Calu3 (cell line): ENCODE measurements at regions not wholly inside any gene's neighbourhood (a gene's known extent, or its start where the extent isn't known, plus 50 kb on each side); places are given as distances from the start of the nearest gene placed in this dataset.

ENCODE experiments used
- BruUV-seq: library from RNA; stranded (reverse); fragments of 400-500 nt; replicated peaks from 2 replicates; lab custom pipeline; 2021; lab: Mats Ljungman, UMichigan
- CTCF ChIA-PET: fragments of 300-600 bp; sonication (Branson Sonifier 250); formaldehyde crosslinking; loops from one replicate; lab custom pipeline; 2022; ENCODE audit warnings: antibody characterized with exemption; lab: Charles Lee
- DNase-seq: peaks from one replicate; pipeline ENCODE4 v3.0.0; 2022
- H3K27ac Mint-ChIP-seq: one replicate; pipeline ENCODE4 v1.8.0; 2022; ENCODE audit warnings: mixed read lengths; ENCODE audit not compliant: unreplicated experiment
- H3K27me3 Mint-ChIP-seq: one replicate; pipeline ENCODE4 v1.8.0; 2022; ENCODE audit warnings: mixed read lengths; ENCODE audit not compliant: unreplicated experiment
- H3K36me3 Mint-ChIP-seq: one replicate; pipeline ENCODE4 v1.8.0; 2022; ENCODE audit warnings: mild to moderate bottlenecking, moderate library complexity, mixed read lengths; ENCODE audit not compliant: insufficient read depth, unreplicated experiment
- H3K4me1 Mint-ChIP-seq: one replicate; pipeline ENCODE4 v1.8.0; 2022; ENCODE audit warnings: mild to moderate bottlenecking, low read depth, mixed read lengths; ENCODE audit not compliant: unreplicated experiment
- H3K4me3 Mint-ChIP-seq: one replicate; pipeline ENCODE4 v1.8.0; 2022; ENCODE audit warnings: mild to moderate bottlenecking, low read depth, moderate library complexity, mixed read lengths; ENCODE audit not compliant: unreplicated experiment
- H3K9me3 Mint-ChIP-seq: one replicate; pipeline ENCODE4 v1.8.0; 2022; ENCODE audit warnings: low read depth, mixed read lengths; ENCODE audit not compliant: unreplicated experiment
- CTCF ChIP-seq: fragments of 200-600 bp; IDR thresholded peaks from one replicate; pipeline ENCODE4 v1.8.0; 2022; ENCODE audit warnings: antibody characterized with exemption; ENCODE audit not compliant: unreplicated experiment
- intact Hi-C: fragments of 100-400 bp; cut with micrococcal nuclease; formaldehyde crosslinking; loops from one replicate; pipeline ENCODE4 v1.10.0; 2022; ENCODE audit not compliant: unreplicated experiment

DNA sequence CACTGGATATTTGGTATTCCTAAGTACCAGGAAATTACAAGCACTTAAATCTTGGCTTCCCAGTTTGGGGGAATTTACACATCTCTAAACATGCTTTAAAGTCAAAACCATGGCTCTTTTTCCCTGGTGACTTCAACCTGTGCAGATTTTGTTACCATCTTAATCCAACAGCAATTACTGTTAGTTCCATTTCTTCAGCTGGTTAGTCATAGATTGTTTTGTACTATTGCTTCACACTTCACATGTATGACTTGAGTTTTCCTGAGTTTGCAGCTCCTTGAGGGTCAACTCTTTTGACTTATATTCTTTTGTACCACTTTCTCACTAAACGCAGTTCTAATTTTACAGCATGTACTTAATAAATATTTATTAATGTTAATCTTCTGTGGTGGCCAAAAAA is 203.4 kb upstream of the RND3 start:
- Mint-ChIP-seq H3K27me3 (no peaks in the 10 kb centered on the region), H3K4me1 (no peaks in the 10 kb centered on the region), H3K36me3 (no peaks in the 10 kb centered on the region), H3K27ac (no peak overlapping the region), H3K9me3 (no peaks in the 10 kb centered on the region), H3K4me3 (no peak overlapping the region)
- no peak for TF ChIP-seq CTCF
- intact Hi-C loops: no loop called here
- no TSS peak for BruUV-seq
- CTCF ChIA-PET: no interaction called here
- no peak for DNase-seq

GRCh38 chr2:150690261-150690660 is 202.8 kb upstream of the RND3 start:
- no peaks in the 10 kb centered on the region for H3K4me1 Mint-ChIP-seq
- H3K9me3 Mint-ChIP-seq: no peaks in the 10 kb centered on the region
- no peaks in the 10 kb centered on the region for H3K27me3 Mint-ChIP-seq
- BruUV-seq: no TSS peak
- CTCF ChIA-PET: no interaction called here
- no peak for DNase-seq
- H3K36me3 Mint-ChIP-seq: no peaks in the 10 kb centered on the region
- no peak overlapping the region for H3K4me3 Mint-ChIP-seq
- no peak overlapping the region for H3K27ac Mint-ChIP-seq
- intact Hi-C loops: no loop called here
- TF ChIP-seq CTCF: no peak

GRCh38 chr2:150689590-150689989 is 202.1 kb upstream of the RND3 start:
- Mint-ChIP-seq H3K4me3 (no peak overlapping the region), H3K36me3 (no peaks in the 10 kb centered on the region), H3K27me3 (no peaks in the 10 kb centered on the region), H3K9me3 (no peaks in the 10 kb centered on the region), H3K27ac (no peak overlapping the region), H3K4me1 (no peaks in the 10 kb centered on the region)
- TF ChIP-seq CTCF: no peak
- intact Hi-C loops: no loop called here
- CTCF ChIA-PET: no interaction called here
- no peak for DNase-seq
- no TSS peak for BruUV-seq

DNA sequence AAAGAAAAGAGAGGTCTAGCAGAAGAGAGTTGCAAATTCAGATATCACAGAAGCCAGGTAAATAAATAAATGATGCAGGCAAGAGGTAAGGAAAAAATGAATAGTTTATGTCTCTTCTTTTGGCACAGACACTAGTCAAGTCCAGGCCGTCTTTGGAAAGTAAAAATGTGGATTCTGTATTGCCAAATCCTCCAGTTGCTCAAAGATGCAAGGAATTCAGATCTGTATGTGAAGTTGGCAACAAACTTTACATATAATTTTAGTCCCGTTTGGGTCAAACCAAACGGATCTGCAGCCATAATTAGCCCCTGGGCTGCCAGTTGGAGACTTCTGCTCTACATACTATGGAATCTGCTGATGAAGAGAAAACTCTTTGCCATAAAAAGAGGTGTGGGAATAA is 200.5 kb upstream of the RND3 start:
- Mint-ChIP-seq H3K27ac (no peak overlapping the region), H3K4me3 (no peak overlapping the region), H3K4me1 (no peaks in the 10 kb centered on the region), H3K36me3 (no peaks in the 10 kb centered on the region), H3K27me3 (no peaks in the 10 kb centered on the region), H3K9me3 (no peaks in the 10 kb centered on the region)
- no TSS peak for BruUV-seq
- no peak for TF ChIP-seq CTCF
- intact Hi-C loops: no loop called here
- CTCF ChIA-PET: no interaction called here
- no peak for DNase-seq
